Spleen (tissue), 11 donors: ENCODE measurements at regions not wholly inside any gene's neighbourhood (a gene's known extent, or its start where the extent isn't known, plus 50 kb on each side); places are given as distances from the start of the nearest gene placed in this dataset.

Experiments used
- DNase-seq: peaks from one replicate; pipeline ENCODE4 v3.0.0-alpha.2; 2020
- H3K27ac ChIP-seq, 8 donors: fragments of 200-600 bp; sonication (generic) in 7 of 8; 1 replicate in 4 of 8; 2 replicates in 4 of 8; pipeline versions ENCODE4 v1.5.0 to v1.8.0; 2016 to 2021; ENCODE audit warnings: inconsistent platforms in 4 of 8, mild to moderate bottlenecking in 4 of 8, moderate library complexity in 1 of 8
- H3K27me3 ChIP-seq, 7 donors: fragments of 200-600 bp; sonication (generic) in 6 of 7; replicated peaks in 1 of 7; 1 replicate in 4 of 7; 2 replicates in 3 of 7; pipeline versions ENCODE4 v1.5.0 to v1.8.0; 2016 to 2021; ENCODE audit warnings: inconsistent platforms in 3 of 7, mild to moderate bottlenecking in 1 of 7
- H3K36me3 ChIP-seq, 6 donors: fragments of 200-600 bp; sonication (generic) in 5 of 6; 1 replicate in 4 of 6; 2 replicates in 2 of 6; pipeline versions ENCODE4 v1.5.0 to v1.8.0; 2016 to 2021; ENCODE audit warnings: inconsistent platforms in 2 of 6
- H3K4me1 ChIP-seq, 6 donors: fragments of 200-600 bp; sonication (generic) in 5 of 6; 1 replicate in 3 of 6; 2 replicates in 3 of 6; pipeline versions ENCODE4 v1.5.0 to v1.8.0; 2016 to 2021; ENCODE audit warnings: inconsistent platforms in 3 of 6
- H3K4me3 ChIP-seq, 8 donors: fragments of 200-600 bp; sonication (generic) in 7 of 8; 1 replicate in 4 of 8; 2 replicates in 4 of 8; pipeline versions ENCODE4 v1.5.0 to v1.8.0; 2016 to 2021; ENCODE audit warnings: inconsistent platforms in 4 of 8, mild to moderate bottlenecking in 4 of 8, moderate library complexity in 2 of 8
- H3K9me3 ChIP-seq, 8 donors: fragments of 200-600 bp; sonication (generic) in 7 of 8; 1 replicate in 4 of 8; 2 replicates in 4 of 8; pipeline versions ENCODE4 v1.5.0 to v1.8.0; 2016 to 2021; ENCODE audit warnings: inconsistent platforms in 4 of 8
- CTCF ChIP-seq, 11 experiments: fragments of 200-600 bp in 7 of 11; fragments of 450-650 bp in 4 of 11; sonication (generic) in 4 of 11; IDR thresholded peaks in 8 of 11; conservative IDR thresholded peaks in 3 of 11; 1 replicate in 7 of 11; 2 replicates in 4 of 11; pipeline versions ENCODE4 v1.4.0 to v1.8.0; 2016 to 2021; ENCODE audit warnings: antibody characterized with exemption in 11 of 11, inconsistent platforms in 4 of 11, mild to moderate bottlenecking in 1 of 11
- POLR2A ChIP-seq, 3 donors: fragments of 450-650 bp; IDR thresholded peaks; one replicate each; pipeline ENCODE4 v1.5.1; 2017; ENCODE audit warnings: antibody characterized with exemption in 3 of 3, mild to moderate bottlenecking in 1 of 3
- POLR2AphosphoS5 ChIP-seq, 3 donors: sonication (generic); formaldehyde crosslinking; IDR thresholded peaks; one replicate each; pipeline ENCODE4 v1.5.1; 2017; ENCODE audit warnings: antibody characterized with exemption in 3 of 3
- WGBS, 5 donors: extraction: QIAGEN DNeasy Blood & Tissue Kit in 3 of 5; methylation state at CpG; one replicate each; pipeline versions ENCODE4 v1.1.5 to v1.1.7; 2013 to 2018; 5-methylcytosine and 5-hydroxymethylcytosine counted together
- intact Hi-C: fragments of 100-400 bp; cut with DNase I; formaldehyde crosslinking; loops from one replicate; pipeline ENCODE4 v1.15.0; 2023; ENCODE audit warnings: low total_unique reads
- donor health status: healthy with polysubstance abuse.
- donor health status: DM: no; HTN: no; CAD: no; lungs with moderate emphysema.
- donor health status: DM: no; HTN: no; CAD: no.
- donor health status: Bipolar disorder and iron deficiency.
- donor health status: healthy.
- donor health status: DM: no; HTN: no; CAD: no.
- donor health status: DM: yes; HTN: yes; CAD: no.

GRCh38 chr16:9260666-9261065 lies 169.2 kb downstream of the HAPSTR1 start:
- DNase-seq: no peak

GRCh38 chr16:9261376-9261775 lies 169.9 kb downstream of the HAPSTR1 start:
- Histone ChIP-seq H3K36me3 (no peaks in the 10 kb centered on the region), H3K4me3 (no peak overlapping the region), H3K9me3 (peaks cover 0 to 4% (median 0%) of the 10 kb centered on the region in 8 donors), H3K27ac (no peak overlapping the region), H3K27me3 (peaks cover 0 to 24% (median 0%) of the 10 kb centered on the region in 7 donors), H3K4me1 (no peaks in the 10 kb centered on the region)
- 65 to 73% (median 70%) methylated on average over 5 of the region's 5 CpGs for WGBS, 5 donors
- no peak for TF ChIP-seq POLR2AphosphoS5 (IDR thresholded peaks at IDR 0.05)
- TF ChIP-seq CTCF (IDR thresholded peaks at IDR 0.05 in 8 of 11, conservative IDR thresholded peaks at IDR 0.05 in 3 of 11): no peak
- TF ChIP-seq POLR2A (IDR thresholded peaks at IDR 0.05): no peak
- no peak for DNase-seq
- intact Hi-C loops: no loop called here

More at GRCh38 chr16:9260666-9261065, 169.2 kb downstream of the HAPSTR1 start:
- intact Hi-C loops: no loop called here
- H3K36me3 ChIP-seq: no peaks in the 10 kb centered on the region
- no peaks in the 10 kb centered on the region for H3K9me3 ChIP-seq
- no peak overlapping the region for H3K4me3 ChIP-seq
- no peak overlapping the region for H3K27ac ChIP-seq
- H3K27me3 ChIP-seq: peaks cover 0 to 32% (median 0%) of the 10 kb centered on the region in 7 donors
- TF ChIP-seq POLR2A (IDR thresholded peaks at IDR 0.05) (no peak), POLR2AphosphoS5 (IDR thresholded peaks at IDR 0.05) (no peak), CTCF (IDR thresholded peaks at IDR 0.05 in 8 of 11, conservative IDR thresholded peaks at IDR 0.05 in 3 of 11) (no peak)
- 40 to 61% (median 41%) methylated on average over 4 of the region's 4 CpGs for WGBS, 5 donors
- no peaks in the 10 kb centered on the region for H3K4me1 ChIP-seq

GRCh38 chr16:9262941-9263715 lies 171.7 kb downstream of the HAPSTR1 start:
- TF ChIP-seq POLR2A (IDR thresholded peaks at IDR 0.05) (no peak), CTCF (IDR thresholded peaks at IDR 0.05 in 8 of 11, conservative IDR thresholded peaks at IDR 0.05 in 3 of 11) (no peak), POLR2AphosphoS5 (IDR thresholded peaks at IDR 0.05) (no peak)
- 84 to 88% (median 86%) methylated on average over 15 of the region's 15 CpGs for WGBS, 5 donors
- DNase-seq: no peak
- no peak overlapping the region for H3K4me3 ChIP-seq
- intact Hi-C loops: no loop called here
- no peak overlapping the region for H3K27ac ChIP-seq
- H3K4me1 ChIP-seq: no peaks in the 10 kb centered on the region
- peaks cover 0 to 21% (median 0%) of the 10 kb centered on the region in 7 donors for H3K27me3 ChIP-seq
- H3K36me3 ChIP-seq: no peaks in the 10 kb centered on the region
- peaks cover 0 to 6% (median 0%) of the 10 kb centered on the region in 8 donors for H3K9me3 ChIP-seq

- peaks cover 0 to 6% (median 0%) of the 10 kb centered on the region in 8 donors for H3K9me3 ChIP-seq
- 57 to 73% (median 63%) methylated on average over 5 of the region's 5 CpGs for WGBS, 5 donors
These were observed 172.6 kb downstream of the HAPSTR1 start for GRCh38 chr16:9264067-9264466.

More at GRCh38 chr16:9264067-9264466, 172.6 kb downstream of the HAPSTR1 start:
- peaks cover 0 to 14% (median 0%) of the 10 kb centered on the region in 7 donors for H3K27me3 ChIP-seq
- H3K27ac ChIP-seq: no peak overlapping the region
- TF ChIP-seq CTCF (IDR thresholded peaks at IDR 0.05 in 8 of 11, conservative IDR thresholded peaks at IDR 0.05 in 3 of 11) (no peak), POLR2AphosphoS5 (IDR thresholded peaks at IDR 0.05) (no peak), POLR2A (IDR thresholded peaks at IDR 0.05) (no peak)
- no peak for DNase-seq
- intact Hi-C loops: no loop called here
- no peaks in the 10 kb centered on the region for H3K4me1 ChIP-seq
- H3K4me3 ChIP-seq: no peak overlapping the region
- H3K36me3 ChIP-seq: no peaks in the 10 kb centered on the region
